KMS-11 (cell line): ENCODE measurements at regions not wholly inside any gene's neighbourhood (a gene's known extent, or its start where the extent isn't known, plus 50 kb on each side); places are given as distances from the start of the nearest gene placed in this dataset.

ENCODE experiments used
- H2AFZ ChIP-seq: fragments of 200-600 bp; sonication (generic); 2 replicates; pipeline ENCODE4 v1.6.1; 2016; ENCODE audit warnings: antibody characterized with exemption, mixed run types, low read depth
- H3K27ac ChIP-seq: fragments of 200-600 bp; sonication (generic); 2 replicates; pipeline ENCODE4 v1.6.1; 2016; ENCODE audit warnings: mild to moderate bottlenecking, mixed run types
- H3K27me3 ChIP-seq: fragments of 200-600 bp; sonication (generic); 2 replicates; pipeline ENCODE4 v1.6.1; 2017; ENCODE audit warnings: mild to moderate bottlenecking, low read depth, mixed run types, moderate library complexity; ENCODE audit not compliant: insufficient read depth
- H3K36me3 ChIP-seq: fragments of 200-600 bp; sonication (generic); 2 replicates; pipeline ENCODE4 v1.6.1; 2017; ENCODE audit warnings: mild to moderate bottlenecking, mixed run types; ENCODE audit not compliant: insufficient read depth
- H3K4me1 ChIP-seq: fragments of 200-600 bp; sonication (generic); 2 replicates; pipeline ENCODE4 v1.6.1; 2016; ENCODE audit warnings: mild to moderate bottlenecking, low read depth, mixed run types; ENCODE audit not compliant: poor library complexity, severe bottlenecking
- H3K4me2 ChIP-seq: fragments of 200-600 bp; sonication (generic); 2 replicates; pipeline ENCODE4 v1.7.0; 2016; ENCODE audit warnings: mild to moderate bottlenecking, mixed run types
- H3K4me3 ChIP-seq: fragments of 200-600 bp; sonication (generic); IDR thresholded peaks from 2 replicates; pipeline ENCODE4 v1.6.1; 2017; ENCODE audit warnings: low read depth, low read length, mixed read lengths; ENCODE audit not compliant: insufficient read depth
- H3K79me2 ChIP-seq: fragments of 200-600 bp; sonication (generic); 2 replicates; pipeline ENCODE4 v1.6.1; 2016; ENCODE audit warnings: low read depth, mixed run types; ENCODE audit not compliant: insufficient read depth
- H3K9ac ChIP-seq: fragments of 200-600 bp; sonication (generic); 2 replicates; pipeline ENCODE4 v1.6.1; 2016; ENCODE audit warnings: mild to moderate bottlenecking, mixed run types
- H4K20me1 ChIP-seq: fragments of 200-600 bp; sonication (generic); 2 replicates; pipeline ENCODE4 v1.6.1; 2016; ENCODE audit warnings: mild to moderate bottlenecking, mixed run types; ENCODE audit not compliant: insufficient read depth
- CTCF ChIP-seq: fragments of 200-600 bp; sonication (generic); conservative IDR thresholded peaks from 2 replicates; pipeline ENCODE4 v1.6.1; 2017; ENCODE audit warnings: low read depth, mild to moderate bottlenecking, antibody characterized with exemption, low read length, moderate library complexity, mixed read lengths

- no peak for TF ChIP-seq CTCF
- Histone ChIP-seq H3K27me3 (no peaks in the 10 kb centered on the region), H3K4me1 (no peaks in the 10 kb centered on the region), H3K4me3 (no peak overlapping the region), H3K36me3 (no peaks in the 10 kb centered on the region), H2AFZ (no peak overlapping the region), H3K9ac (no peak overlapping the region), H4K20me1 (no peaks in the 10 kb centered on the region), H3K79me2 (no peaks in the 10 kb centered on the region), H3K4me2 (no peak overlapping the region), H3K27ac (no peak overlapping the region)
Observed at GRCh38 chr4:149928507-149928906, 112.9 kb upstream of the IQCM start.

DNA sequence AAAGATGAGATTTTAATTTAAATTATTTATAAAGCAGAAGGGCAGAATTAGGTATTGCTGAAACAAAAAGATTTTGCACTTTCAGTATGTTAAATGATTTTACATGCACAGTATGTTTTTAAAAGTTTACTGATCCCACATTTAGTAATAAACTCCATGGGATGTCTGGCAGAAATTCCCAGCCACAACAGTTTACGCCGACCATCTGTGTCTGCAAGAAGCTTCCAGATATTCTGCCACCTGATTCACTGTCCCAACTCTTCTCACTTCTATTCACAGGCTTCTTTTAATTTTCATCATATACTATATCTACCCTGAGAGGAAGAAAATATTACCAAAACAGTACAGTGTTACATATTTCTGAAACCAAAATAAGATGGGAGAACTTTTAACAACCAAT, 115.8 kb upstream of the IQCM start:
- Histone ChIP-seq H3K36me3 (no peaks in the 10 kb centered on the region), H4K20me1 (no peaks in the 10 kb centered on the region), H3K4me2 (no peak overlapping the region), H3K4me3 (no peak overlapping the region), H3K79me2 (no peaks in the 10 kb centered on the region), H3K4me1 (no peaks in the 10 kb centered on the region), H3K9ac (no peak overlapping the region), H2AFZ (no peak overlapping the region), H3K27ac (no peak overlapping the region), H3K27me3 (no peaks in the 10 kb centered on the region)
- no peak for TF ChIP-seq CTCF

GRCh38 chr4:149932188-149932587, 116.5 kb upstream of the IQCM start:
- Histone ChIP-seq H3K27me3 (no peaks in the 10 kb centered on the region), H4K20me1 (no peaks in the 10 kb centered on the region), H3K4me1 (no peaks in the 10 kb centered on the region), H3K4me3 (no peak overlapping the region), H3K79me2 (no peaks in the 10 kb centered on the region), H2AFZ (no peak overlapping the region), H3K36me3 (no peaks in the 10 kb centered on the region), H3K4me2 (no peak overlapping the region), H3K27ac (no peak overlapping the region), H3K9ac (no peak overlapping the region)
- no peak for TF ChIP-seq CTCF

DNA sequence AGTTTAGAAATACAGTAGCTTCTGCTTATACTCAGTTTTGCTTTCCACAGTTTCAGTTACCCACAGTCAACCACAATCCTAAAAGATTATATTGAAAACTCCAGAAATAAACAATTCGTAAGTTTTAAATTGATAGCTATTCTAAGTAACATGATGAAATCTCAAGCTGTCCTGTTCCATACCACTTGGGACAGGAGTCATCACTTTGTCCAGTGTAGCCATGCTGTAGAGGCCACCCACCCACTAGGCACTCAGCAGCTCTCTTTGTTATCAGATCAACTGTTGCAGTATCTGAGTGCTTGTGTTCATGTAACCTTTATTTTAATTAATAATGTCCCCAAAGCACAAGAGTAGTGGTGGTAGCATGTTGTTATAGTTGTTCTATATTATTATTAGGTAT, 117.5 kb upstream of the IQCM start:
- Histone ChIP-seq H3K9ac (no peak overlapping the region), H3K36me3 (no peaks in the 10 kb centered on the region), H3K4me1 (no peaks in the 10 kb centered on the region), H2AFZ (no peak overlapping the region), H3K4me3 (no peak overlapping the region), H3K27ac (no peak overlapping the region), H3K27me3 (no peaks in the 10 kb centered on the region), H4K20me1 (no peaks in the 10 kb centered on the region), H3K79me2 (no peaks in the 10 kb centered on the region), H3K4me2 (no peak overlapping the region)
- TF ChIP-seq CTCF: no peak

DNA sequence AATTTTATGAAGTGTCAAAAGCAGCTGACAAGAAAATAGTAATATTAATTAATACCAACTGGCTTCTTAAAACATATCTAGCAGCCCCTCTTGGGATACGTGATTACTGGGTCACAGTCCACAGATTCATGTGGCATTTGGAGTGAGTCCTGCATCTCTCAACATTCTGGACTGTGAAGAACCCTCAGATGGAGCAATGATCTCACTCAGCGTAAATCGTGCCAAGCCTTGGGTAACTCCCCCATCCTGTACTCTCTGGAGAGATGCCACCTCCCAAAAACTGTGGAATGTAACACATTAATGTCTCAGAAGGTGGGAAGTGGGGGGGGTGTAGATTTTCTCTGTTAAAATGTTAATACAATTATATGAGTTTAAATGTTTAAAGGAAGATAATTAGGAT, 118.2 kb upstream of the IQCM start:
- Histone ChIP-seq H3K27me3 (no peaks in the 10 kb centered on the region), H3K79me2 (no peaks in the 10 kb centered on the region), H3K36me3 (no peaks in the 10 kb centered on the region), H3K9ac (no peak overlapping the region), H3K4me3 (no peak overlapping the region), H4K20me1 (no peaks in the 10 kb centered on the region), H3K27ac (no peak overlapping the region), H2AFZ (no peak overlapping the region), H3K4me1 (no peaks in the 10 kb centered on the region), H3K4me2 (no peak overlapping the region)
- TF ChIP-seq CTCF: no peak
